Right atrium auricular region (tissue), 2 donors: ENCODE measurements at regions not wholly inside any gene's neighbourhood (a gene's known extent, or its start where the extent isn't known, plus 50 kb on each side); places are given as distances from the start of the nearest gene placed in this dataset.

Source experiments
- DNase-seq: peaks from one replicate; pipeline ENCODE4 v3.0.0-alpha.2; 2019; ENCODE audit warnings: low spot score
- H3K27ac ChIP-seq, 2 donors: fragments of 200-600 bp; sonication (generic); 1 replicate in 1 of 2; 2 replicates in 1 of 2; pipeline ENCODE4 v1.5.1; 2016 to 2019
- H3K27me3 ChIP-seq, 2 donors: fragments of 200-600 bp; sonication (generic); one replicate each; pipeline versions ENCODE4 v1.5.1 to v1.6.0; 2017 to 2019
- H3K36me3 ChIP-seq: fragments of 200-600 bp; sonication (generic); one replicate; pipeline ENCODE4 v1.5.1; 2016
- H3K4me1 ChIP-seq, 2 donors: fragments of 200-600 bp; sonication (generic); one replicate each; pipeline versions ENCODE4 v1.5.1 to v1.6.0; 2017 to 2019
- H3K4me3 ChIP-seq, 2 donors: fragments of 200-600 bp; sonication (generic); 1 replicate in 1 of 2; 2 replicates in 1 of 2; pipeline ENCODE4 v1.5.1; 2017 to 2019; ENCODE audit warnings: mild to moderate bottlenecking in 1 of 2, moderate library complexity in 1 of 2
- H3K9me3 ChIP-seq, 2 donors: fragments of 200-600 bp; sonication (generic); one replicate each; pipeline ENCODE4 v1.5.1; 2019
- CTCF ChIP-seq, 2 donors: fragments of 200-600 bp; sonication (generic); IDR thresholded peaks; one replicate each; pipeline ENCODE4 v1.5.1; 2019; ENCODE audit warnings: antibody characterized with exemption in 2 of 2

GRCh38 chr11:121872356-121872755 is 243.7 kb downstream of the BLID start:
- no peak overlapping the region for H3K27ac ChIP-seq
- H3K36me3 ChIP-seq, result no peaks in the 10 kb centered on the region
- no peaks in the 10 kb centered on the region for H3K9me3 ChIP-seq
- no peak overlapping the region for H3K4me3 ChIP-seq
- TF ChIP-seq CTCF (IDR thresholded peaks at IDR 0.05), result no peak
- H3K27me3 ChIP-seq, result no peaks in the 10 kb centered on the region
- DNase-seq, result no peak
- H3K4me1 ChIP-seq, result peaks cover 0 to 11% of the 10 kb centered on the region in 2 donors

GRCh38 chr11:121870206-121871045 is 245.6 kb downstream of the BLID start:
- Histone ChIP-seq H3K27me3 (no peaks in the 10 kb centered on the region), H3K4me1 (peaks cover 0 to 11% of the 10 kb centered on the region in 2 donors), H3K36me3 (no peaks in the 10 kb centered on the region), H3K4me3 (no peak overlapping the region), H3K27ac (peak overlapping the region; percentile 50 to 59), H3K9me3 (no peaks in the 10 kb centered on the region)
- no peak for DNase-seq
- no peak for TF ChIP-seq CTCF (IDR thresholded peaks at IDR 0.05)

GRCh38 chr11:121869478-121869877 is 246.5 kb downstream of the BLID start:
- H3K36me3 ChIP-seq, result no peaks in the 10 kb centered on the region
- H3K4me3 ChIP-seq, result no peak overlapping the region
- TF ChIP-seq CTCF (IDR thresholded peaks at IDR 0.05), result no peak
- no peaks in the 10 kb centered on the region for H3K9me3 ChIP-seq
- no peak overlapping the region for H3K27ac ChIP-seq
- H3K27me3 ChIP-seq, result no peaks in the 10 kb centered on the region
- H3K4me1 ChIP-seq, result peaks cover 0 to 11% of the 10 kb centered on the region in 2 donors
- no peak for DNase-seq

- DNase-seq, result no peak
- Histone ChIP-seq H3K4me1 (peaks cover 0 to 11% of the 10 kb centered on the region in 2 donors), H3K27me3 (no peaks in the 10 kb centered on the region), H3K9me3 (peaks cover 0 to 9% of the 10 kb centered on the region in 2 donors), H3K27ac (no peak overlapping the region), H3K36me3 (no peaks in the 10 kb centered on the region), H3K4me3 (no peak overlapping the region)
- no peak for TF ChIP-seq CTCF (IDR thresholded peaks at IDR 0.05)
These were observed 249.3 kb downstream of the BLID start for GRCh38 chr11:121866754-121867153.

GRCh38 chr11:121864660-121865059 is 251.4 kb downstream of the BLID start:
- Histone ChIP-seq H3K4me1 (no peaks in the 10 kb centered on the region), H3K27me3 (no peaks in the 10 kb centered on the region), H3K36me3 (no peaks in the 10 kb centered on the region), H3K4me3 (no peak overlapping the region), H3K9me3 (peaks cover 0 to 12% of the 10 kb centered on the region in 2 donors), H3K27ac (no peak overlapping the region)
- DNase-seq, result no peak
- TF ChIP-seq CTCF (IDR thresholded peaks at IDR 0.05), result no peak
